Astrocyte (in vitro differentiated cells and primary cell): ENCODE measurements at regions not wholly inside any gene's neighbourhood (a gene's known extent, or its start where the extent isn't known, plus 50 kb on each side); places are given as distances from the start of the nearest gene placed in this dataset.

Source experiments
- DNase-seq: peaks from one replicate; pipeline ENCODE4 v3.0.0-alpha.2; 2010; ENCODE audit warnings: low read depth
- FAIRE-seq: peaks from 2 replicates; lab custom pipeline; 2011; peaks lifted over from hg19 to GRCh38; lab: Jason Lieb, UNC
- H2AFZ ChIP-seq: 2 replicates; pipeline ENCODE4 v1.6.0; 2012; ENCODE audit warnings: low read depth, low read length, inconsistent platforms
- H3K27ac ChIP-seq: 2 replicates; pipeline ENCODE4 v1.5.1; 2011; ENCODE audit warnings: low read depth, low read length, inconsistent platforms
- H3K27me3 ChIP-seq: 2 replicates; pipeline ENCODE4 v1.6.0; 2011; ENCODE audit warnings: low read length, inconsistent platforms; ENCODE audit not compliant: insufficient read depth
- H3K36me3 ChIP-seq: 2 replicates; pipeline ENCODE4 v1.5.1; 2011; ENCODE audit warnings: low read length, inconsistent platforms; ENCODE audit not compliant: insufficient read depth
- H3K4me1 ChIP-seq: 2 replicates; pipeline ENCODE4 v1.5.1; 2011; ENCODE audit warnings: low read length, inconsistent platforms; ENCODE audit not compliant: insufficient read depth
- H3K4me2 ChIP-seq: 2 replicates; pipeline ENCODE4 v1.6.0; 2012; ENCODE audit warnings: low read length, inconsistent platforms
- H3K4me3 ChIP-seq: 2 replicates; pipeline ENCODE4 v1.5.1; 2011; ENCODE audit warnings: low read depth, mild to moderate bottlenecking, low read length, inconsistent platforms; ENCODE audit not compliant: insufficient read depth
- H3K79me2 ChIP-seq: 2 replicates; pipeline ENCODE4 v1.6.0; 2012; ENCODE audit warnings: mild to moderate bottlenecking, low read length, inconsistent platforms; ENCODE audit not compliant: insufficient read depth
- H3K9ac ChIP-seq: 2 replicates; pipeline ENCODE4 v1.6.0; 2012; ENCODE audit warnings: mild to moderate bottlenecking, low read length, inconsistent platforms
- H3K9me3 ChIP-seq: 2 replicates; pipeline ENCODE4 v1.5.1; 2012; ENCODE audit warnings: low read depth, mild to moderate bottlenecking, low read length, inconsistent platforms; ENCODE audit not compliant: insufficient read depth
- H4K20me1 ChIP-seq: 2 replicates; pipeline ENCODE4 v1.6.0; 2012; ENCODE audit warnings: low read length, inconsistent platforms; ENCODE audit not compliant: insufficient read depth
- H3K27ac Mint-ChIP-seq: one replicate; pipeline ENCODE4 v1.8.0; 2021; ENCODE audit warnings: mild to moderate bottlenecking, mixed read lengths; ENCODE audit not compliant: unreplicated experiment
- H3K27me3 Mint-ChIP-seq: one replicate; pipeline ENCODE4 v1.8.0; 2021; ENCODE audit warnings: low read depth, mixed read lengths; ENCODE audit not compliant: unreplicated experiment
- H3K36me3 Mint-ChIP-seq: one replicate; pipeline ENCODE4 v1.8.0; 2021; ENCODE audit warnings: low read depth, mixed read lengths; ENCODE audit not compliant: unreplicated experiment
- H3K4me1 Mint-ChIP-seq: one replicate; pipeline ENCODE4 v1.8.0; 2021; ENCODE audit warnings: low read depth, mixed read lengths; ENCODE audit not compliant: unreplicated experiment
- H3K4me3 Mint-ChIP-seq: one replicate; pipeline ENCODE4 v1.8.0; 2021; ENCODE audit warnings: mild to moderate bottlenecking, moderate library complexity, mixed read lengths; ENCODE audit not compliant: unreplicated experiment
- H3K9me3 Mint-ChIP-seq: one replicate; pipeline ENCODE4 v1.8.0; 2021; ENCODE audit warnings: mild to moderate bottlenecking, mixed read lengths; ENCODE audit not compliant: unreplicated experiment
- CTCF ChIP-seq: IDR thresholded peaks from 2 replicates; pipeline ENCODE4 v1.5.1; 2011; ENCODE audit warnings: low read depth, mild to moderate bottlenecking, inconsistent platforms, low read length, moderate library complexity; ENCODE audit not compliant: insufficient read depth

GRCh38 chr5:146284016-146284415, 54.6 kb upstream of the POU4F3 start:
- H3K79me2 ChIP-seq, result no peaks in the 10 kb centered on the region
- no peak for FAIRE-seq
- peak overlapping the region; percentile 79 for H3K4me2 ChIP-seq
- Mint-ChIP-seq H3K27ac (peak overlapping the region; percentile 97), H3K9me3 (no peaks in the 10 kb centered on the region), H3K36me3 (peaks cover 2% of the 10 kb centered on the region), H3K27me3 (no peaks in the 10 kb centered on the region), H3K4me3 (peak overlapping the region; percentile 10), H3K4me1 (peaks cover 34% of the 10 kb centered on the region)
- peaks cover 13% of the 10 kb centered on the region for H3K36me3 ChIP-seq
- peak overlapping the region; percentile 82 for H3K27ac ChIP-seq
- H4K20me1 ChIP-seq, result no peaks in the 10 kb centered on the region
- no peak for TF ChIP-seq CTCF
- DNase-seq, result no peak
- H3K27me3 ChIP-seq, result no peaks in the 10 kb centered on the region
- no peak overlapping the region for H2AFZ ChIP-seq
- H3K4me1 ChIP-seq, result peaks cover 13% of the 10 kb centered on the region
- H3K9me3 ChIP-seq, result no peaks in the 10 kb centered on the region
- H3K9ac ChIP-seq, result peak overlapping the region; percentile 66
- peak overlapping the region; percentile 17 for H3K4me3 ChIP-seq
